Neural cell (in vitro differentiated cells): ENCODE measurements at regions not wholly inside any gene's neighbourhood (a gene's known extent, or its start where the extent isn't known, plus 50 kb on each side); places are given as distances from the start of the nearest gene placed in this dataset.

Source experiments
- CTCF ChIP-seq: fragments of 450-650 bp; IDR thresholded peaks from 2 replicates; pipeline ENCODE4 v1.5.1; 2014; ENCODE audit warnings: antibody characterized with exemption, mild to moderate bottlenecking, moderate library complexity; ENCODE audit not compliant: poor library complexity, severe bottlenecking
- EP300 ChIP-seq: fragments of 450-650 bp; conservative IDR thresholded peaks from 2 replicates; pipeline ENCODE4 v1.6.1; 2014; ENCODE audit warnings: antibody characterized with exemption, mild to moderate bottlenecking, moderate library complexity; ENCODE audit not compliant: poor library complexity, severe bottlenecking
- EZH2 ChIP-seq: fragments of 200-600, 300-800 bp; shearing (Covaris generic), sonication (generic); IDR thresholded peaks from 2 replicates; pipeline ENCODE4 v1.6.1; 2014; ENCODE audit warnings: antibody characterized with exemption, low read length, borderline replicate concordance, mild to moderate bottlenecking; ENCODE audit not compliant: insufficient read depth, poor library complexity, severe bottlenecking
- TAF1 ChIP-seq: IDR thresholded peaks from 2 replicates; pipeline ENCODE4 v1.6.1; 2012; ENCODE audit warnings: low read depth

GRCh38 chr7:125877246-125877645, 947.6 kb upstream of the POT1 start:
- TF ChIP-seq TAF1 (no peak), EZH2 (no peak), CTCF (no peak), EP300 (no peak)
